ENCODE measurements at regions not wholly inside any gene's neighbourhood (a gene's known extent, or its start where the extent isn't known, plus 50 kb on each side); places are given as distances from the start of the nearest gene placed in this dataset.

DNA sequence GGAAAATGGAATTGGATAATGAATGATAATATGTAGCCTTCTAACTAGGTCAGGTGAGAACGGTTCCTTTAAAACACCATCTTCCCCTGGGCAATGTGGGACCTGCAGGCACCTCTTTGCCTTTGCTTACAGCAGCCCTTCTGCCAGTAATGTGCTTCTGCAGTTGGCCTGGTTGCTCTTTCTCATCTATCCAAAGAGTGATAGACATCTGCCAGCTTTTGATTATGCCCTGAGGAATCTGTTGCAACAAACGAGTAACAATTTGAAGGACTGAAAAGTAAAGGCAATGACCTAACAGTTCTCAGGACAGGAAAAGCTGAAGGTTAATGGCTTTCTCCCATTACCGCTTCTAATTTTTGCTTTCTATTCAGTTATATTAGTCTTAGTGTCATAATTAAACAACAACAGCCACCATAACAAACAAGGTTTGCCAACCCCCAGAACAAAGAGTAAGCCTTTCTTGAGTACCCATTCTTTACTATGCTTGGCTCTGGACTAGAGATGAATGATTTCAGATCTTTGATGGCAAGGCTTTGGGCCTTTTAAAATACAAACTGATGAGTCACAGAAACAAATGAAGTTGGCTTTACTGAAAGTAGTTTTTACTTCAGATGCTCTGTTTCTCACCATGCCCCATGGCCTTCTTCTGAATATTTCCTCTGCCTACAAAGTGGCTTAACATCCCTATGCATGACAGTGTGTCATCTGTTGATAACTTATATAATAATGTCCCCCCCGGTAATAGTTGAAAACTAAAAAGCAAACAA lies 76.1 kb upstream of the KRR1 start:
- Histone ChIP-seq H3K4me2 (ENCODE audit: low read length) (no peak overlapping the region), H3K36me3 (ENCODE audit: insufficient read depth, low read length) (no peaks in the 10 kb centered on the region), H4K20me1 (ENCODE audit: insufficient read depth) (no peaks in the 10 kb centered on the region), H3K4me3 (ENCODE audit: low read length) (no peak overlapping the region), H3K27ac (ENCODE audit: low read length) (no peak overlapping the region), H3K27me3 (ENCODE audit: insufficient read depth, low read depth, low read length) (no peaks in the 10 kb centered on the region), H2AFZ (ENCODE audit: low read depth, low read length) (no peak overlapping the region), H3K9me3 (ENCODE audit: low read length) (no peaks in the 10 kb centered on the region), H3K9me2 (ENCODE audit: insufficient read depth, low read length) (no peaks in the 10 kb centered on the region), H3F3A (ENCODE audit: insufficient read depth, low read length, poor library complexity, severe bottlenecking) (no peaks in the 10 kb centered on the region), H3K9ac (ENCODE audit: low read length) (no peak overlapping the region), H3K79me2 (replicated peaks; ENCODE audit: insufficient read depth, low read length) (no peaks in the 10 kb centered on the region)
- TF ChIP-seq EZH2 (IDR thresholded peaks at IDR 0.05; ENCODE audit: borderline replicate concordance, insufficient read depth, low read length, poor library complexity, severe bottlenecking) = no peak
- TF ChIP-seq POLR2AphosphoS5 (IDR thresholded peaks at IDR 0.05) = no peak
- TF ChIP-seq, protein P1, sequence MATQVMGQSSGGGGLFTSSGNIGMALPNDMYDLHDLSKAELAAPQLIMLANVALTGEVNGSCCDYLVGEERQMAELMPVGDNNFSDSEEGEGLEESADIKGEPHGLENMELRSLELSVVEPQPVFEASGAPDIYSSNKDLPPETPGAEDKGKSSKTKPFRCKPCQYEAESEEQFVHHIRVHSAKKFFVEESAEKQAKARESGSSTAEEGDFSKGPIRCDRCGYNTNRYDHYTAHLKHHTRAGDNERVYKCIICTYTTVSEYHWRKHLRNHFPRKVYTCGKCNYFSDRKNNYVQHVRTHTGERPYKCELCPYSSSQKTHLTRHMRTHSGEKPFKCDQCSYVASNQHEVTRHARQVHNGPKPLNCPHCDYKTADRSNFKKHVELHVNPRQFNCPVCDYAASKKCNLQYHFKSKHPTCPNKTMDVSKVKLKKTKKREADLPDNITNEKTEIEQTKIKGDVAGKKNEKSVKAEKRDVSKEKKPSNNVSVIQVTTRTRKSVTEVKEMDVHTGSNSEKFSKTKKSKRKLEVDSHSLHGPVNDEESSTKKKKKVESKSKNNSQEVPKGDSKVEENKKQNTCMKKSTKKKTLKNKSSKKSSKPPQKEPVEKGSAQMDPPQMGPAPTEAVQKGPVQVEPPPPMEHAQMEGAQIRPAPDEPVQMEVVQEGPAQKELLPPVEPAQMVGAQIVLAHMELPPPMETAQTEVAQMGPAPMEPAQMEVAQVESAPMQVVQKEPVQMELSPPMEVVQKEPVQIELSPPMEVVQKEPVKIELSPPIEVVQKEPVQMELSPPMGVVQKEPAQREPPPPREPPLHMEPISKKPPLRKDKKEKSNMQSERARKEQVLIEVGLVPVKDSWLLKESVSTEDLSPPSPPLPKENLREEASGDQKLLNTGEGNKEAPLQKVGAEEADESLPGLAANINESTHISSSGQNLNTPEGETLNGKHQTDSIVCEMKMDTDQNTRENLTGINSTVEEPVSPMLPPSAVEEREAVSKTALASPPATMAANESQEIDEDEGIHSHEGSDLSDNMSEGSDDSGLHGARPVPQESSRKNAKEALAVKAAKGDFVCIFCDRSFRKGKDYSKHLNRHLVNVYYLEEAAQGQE (IDR thresholded peaks at IDR 0.05; ENCODE audit: borderline replicate concordance) = no peak
- no peak for TF ChIP-seq CTCF (IDR thresholded peaks at IDR 0.05; ENCODE audit: poor library complexity, severe bottlenecking)
- no peak for TF ChIP-seq SMC3 (conservative IDR thresholded peaks at IDR 0.05; ENCODE audit: poor library complexity)
- TF ChIP-seq TAF1 (IDR thresholded peaks at IDR 0.05; ENCODE audit: low read depth) = no peak
- TF ChIP-seq MXI1 (conservative IDR thresholded peaks at IDR 0.05; ENCODE audit: poor library complexity, severe bottlenecking) = no peak
- no peak for TF ChIP-seq EP300 (conservative IDR thresholded peaks at IDR 0.05; ENCODE audit: poor library complexity, severe bottlenecking)
- TF ChIP-seq RAD21 (conservative IDR thresholded peaks at IDR 0.05) = no peak

DNA sequence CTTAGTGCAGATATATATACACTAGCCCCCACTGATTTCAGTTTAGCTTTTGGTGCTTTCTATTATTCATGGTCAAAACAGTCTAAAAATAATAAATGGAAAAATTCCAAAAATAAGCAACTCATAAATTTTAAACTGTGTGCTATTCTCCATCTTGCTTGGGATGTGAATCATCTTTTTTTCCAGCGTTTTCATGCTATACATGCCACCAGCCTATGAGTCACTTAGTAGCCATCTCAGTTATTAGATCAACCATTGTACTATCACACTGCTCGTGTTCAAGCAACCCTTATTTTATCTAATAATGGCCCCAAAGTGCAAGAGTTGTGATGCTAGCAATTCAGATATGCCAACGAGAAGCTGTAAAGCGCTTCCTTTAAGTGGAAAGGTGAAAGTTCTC lies 73.9 kb upstream of the KRR1 start:
- no peak overlapping the region for H3K9ac ChIP-seq (ENCODE audit: low read length)
- no peaks in the 10 kb centered on the region for H3K27me3 ChIP-seq (ENCODE audit: insufficient read depth, low read depth, low read length)
- no peaks in the 10 kb centered on the region for H3F3A ChIP-seq (ENCODE audit: insufficient read depth, low read length, poor library complexity, severe bottlenecking)
- no peak overlapping the region for H3K4me2 ChIP-seq (ENCODE audit: low read length)
- H4K20me1 ChIP-seq (ENCODE audit: insufficient read depth) = no peaks in the 10 kb centered on the region
- H3K36me3 ChIP-seq (ENCODE audit: insufficient read depth, low read length) = no peaks in the 10 kb centered on the region
- no peak overlapping the region for H3K27ac ChIP-seq (ENCODE audit: low read length)
- no peaks in the 10 kb centered on the region for H3K9me3 ChIP-seq (ENCODE audit: low read length)
- no peak overlapping the region for H3K4me3 ChIP-seq (ENCODE audit: low read length)
- H3K9me2 ChIP-seq (ENCODE audit: insufficient read depth, low read length) = no peaks in the 10 kb centered on the region
- no peak overlapping the region for H2AFZ ChIP-seq (ENCODE audit: low read depth, low read length)
- no peak for TF ChIP-seq POLR2AphosphoS5 (IDR thresholded peaks at IDR 0.05)
- no peak for TF ChIP-seq SMC3 (conservative IDR thresholded peaks at IDR 0.05; ENCODE audit: poor library complexity)
- TF ChIP-seq, protein P1 (IDR thresholded peaks at IDR 0.05; ENCODE audit: borderline replicate concordance) = no peak
- no peak for TF ChIP-seq TAF1 (IDR thresholded peaks at IDR 0.05; ENCODE audit: low read depth)
- no peaks in the 10 kb centered on the region for H3K79me2 ChIP-seq (replicated peaks; ENCODE audit: insufficient read depth, low read length)

Measured in neural cell (in vitro differentiated cells).